ENCODE measurements at regions not wholly inside any gene's neighbourhood (a gene's known extent, or its start where the extent isn't known, plus 50 kb on each side); places are given as distances from the start of the nearest gene placed in this dataset.
"Not testable (repeated sequence)": the region's sequence is repeated elsewhere in the genome, so short reads cannot be mapped to it uniquely, and the experiment has no call there.

DNA sequence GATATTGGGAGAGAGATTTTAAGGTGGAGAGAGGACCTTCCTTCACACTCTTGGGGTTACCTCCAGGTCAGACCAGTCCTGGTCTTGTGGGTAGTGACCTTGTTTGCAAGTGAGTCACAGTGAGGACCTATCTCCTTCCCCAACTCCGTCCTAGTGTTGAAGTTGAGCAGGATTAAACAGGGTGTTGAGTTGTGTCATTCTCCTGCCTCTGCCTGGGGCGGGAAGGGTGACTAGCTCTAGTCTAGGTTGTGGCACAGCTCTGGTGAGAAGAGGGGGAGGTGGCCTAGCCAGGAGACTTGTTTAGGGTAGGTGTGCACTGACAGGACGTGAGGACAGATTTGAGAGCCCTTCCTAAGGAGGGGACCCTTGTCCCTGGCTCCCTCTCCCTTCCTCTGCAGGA lies 119.6 kb upstream of the PITX1 start:
- H3K27ac Mint-ChIP-seq = no peak overlapping the region
- H3K27me3 Mint-ChIP-seq = peaks cover 16 to 52% (median 26%) of the 10 kb centered on the region in 3 donors
- H3K9me3 Mint-ChIP-seq = peaks cover 8 to 24% (median 16%) of the 10 kb centered on the region in 7 donors
- H3K4me1 Mint-ChIP-seq = no peaks in the 10 kb centered on the region
- ATAC-seq (ENCODE audit: low read depth in 2 of 2) (no peak), DNase-seq (no peak)
- H3K4me3 Mint-ChIP-seq = peak overlapping the region in 1 of 8 donors; percentile 77
- peaks cover 0 to 26% of the 10 kb centered on the region in 2 donors for H3K36me3 Mint-ChIP-seq

GRCh38 chr5:135153259-135153658 lies 119.2 kb upstream of the PITX1 start:
- ATAC-seq (ENCODE audit: low read depth in 2 of 2) = no peak
- H3K9me3 Mint-ChIP-seq = peaks cover 8 to 22% (median 13%) of the 10 kb centered on the region in 7 donors
- H3K4me3 Mint-ChIP-seq = peak overlapping the region in 1 of 8 donors; percentile 77
- peaks cover 0 to 22% of the 10 kb centered on the region in 2 donors for H3K36me3 Mint-ChIP-seq
- no peak for DNase-seq
- H3K4me1 Mint-ChIP-seq = no peaks in the 10 kb centered on the region
- H3K27ac Mint-ChIP-seq = no peak overlapping the region
- H3K27me3 Mint-ChIP-seq = peaks cover 17 to 53% (median 27%) of the 10 kb centered on the region in 3 donors

- not testable (repeated sequence) for H3K27ac Mint-ChIP-seq; H3K4me3 Mint-ChIP-seq; H3K4me1 Mint-ChIP-seq; H3K36me3 Mint-ChIP-seq; DNase-seq; ATAC-seq (ENCODE audit: low read depth in 2 of 2)
- peaks cover 23 to 58% (median 41%) of the 10 kb centered on the region in 3 donors for H3K27me3 Mint-ChIP-seq
- peaks cover 6 to 18% (median 12%) of the 10 kb centered on the region in 7 donors for H3K9me3 Mint-ChIP-seq
Measured at GRCh38 chr5:135151660-135152059, 117.6 kb upstream of the PITX1 start.

- no peaks in the 10 kb centered on the region for H3K4me1 Mint-ChIP-seq
Measured at GRCh38 chr5:135151256-135151655, 117.2 kb upstream of the PITX1 start.

GRCh38 chr5:135150767-135151166 lies 116.7 kb upstream of the PITX1 start:
- Mint-ChIP-seq H3K27ac (no peak overlapping the region), H3K9me3 (peaks cover 2 to 13% (median 11%) of the 10 kb centered on the region in 7 donors), H3K4me1 (no peaks in the 10 kb centered on the region), H3K36me3 (peaks cover 0 to 6% of the 10 kb centered on the region in 2 donors), H3K27me3 (peaks cover 19 to 49% (median 35%) of the 10 kb centered on the region in 3 donors), H3K4me3 (no peak overlapping the region)
- no peak for DNase-seq
- no peak for ATAC-seq (ENCODE audit: low read depth in 2 of 2)

More at GRCh38 chr5:135151256-135151655, 117.2 kb upstream of the PITX1 start:
- Mint-ChIP-seq H3K27me3 (peaks cover 23 to 54% (median 40%) of the 10 kb centered on the region in 3 donors), H3K36me3 (peaks cover 0 to 6% of the 10 kb centered on the region in 2 donors), H3K27ac (no peak overlapping the region), H3K4me3 (no peak overlapping the region), H3K9me3 (peaks cover 6 to 18% (median 11%) of the 10 kb centered on the region in 7 donors)
- DNase-seq (no peak), ATAC-seq (ENCODE audit: low read depth in 2 of 2) (no peak)

- DNase-seq (no peak), ATAC-seq (ENCODE audit: low read depth in 2 of 2) (no peak)
- H3K9me3 Mint-ChIP-seq = peaks cover 2 to 13% (median 11%) of the 10 kb centered on the region in 7 donors
- no peak overlapping the region for H3K4me3 Mint-ChIP-seq
- peaks cover 18 to 47% (median 33%) of the 10 kb centered on the region in 3 donors for H3K27me3 Mint-ChIP-seq
- H3K27ac Mint-ChIP-seq = no peak overlapping the region
- H3K4me1 Mint-ChIP-seq = no peaks in the 10 kb centered on the region
- H3K36me3 Mint-ChIP-seq = peaks cover 0 to 6% of the 10 kb centered on the region in 2 donors
Measured at GRCh38 chr5:135149956-135150723, 116.1 kb upstream of the PITX1 start.

DNA sequence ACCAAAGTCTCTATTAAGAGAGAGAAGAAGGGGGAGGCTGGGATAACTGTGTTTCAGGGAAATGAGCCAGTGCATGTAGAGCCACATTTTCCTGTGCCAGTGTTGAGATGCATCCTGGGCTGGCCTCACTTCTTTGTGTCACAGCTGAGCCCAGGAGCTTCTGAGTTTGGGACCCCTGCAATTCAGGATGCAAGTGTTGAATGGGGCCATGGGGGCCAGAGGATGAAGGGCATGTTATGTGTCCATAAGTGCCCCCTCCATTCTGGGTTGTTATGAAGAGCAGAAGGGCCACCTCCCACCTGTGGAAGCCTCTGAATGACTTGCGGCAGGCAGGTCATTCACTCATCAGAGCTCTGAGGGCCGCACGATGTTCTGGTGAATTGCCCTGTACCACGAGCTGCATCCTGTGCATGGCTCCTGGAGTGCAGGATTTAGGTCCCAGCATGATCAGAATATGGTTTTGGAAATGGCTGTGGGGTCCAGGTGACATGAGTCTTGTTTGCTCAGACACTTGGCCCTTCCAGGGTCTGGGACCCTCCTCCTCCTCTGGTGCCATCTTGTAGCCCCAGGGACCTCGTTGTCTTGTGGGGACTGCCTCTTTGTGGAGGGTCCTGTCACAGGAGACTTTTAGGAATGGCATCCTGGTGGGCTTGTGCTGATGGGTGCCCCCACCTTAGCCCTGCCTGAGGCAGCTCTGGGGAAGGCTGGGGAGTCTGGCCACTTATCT lies 115.4 kb upstream of the PITX1 start:
- no peak for ATAC-seq (ENCODE audit: low read depth in 2 of 2)
- Mint-ChIP-seq H3K27ac (no peak overlapping the region), H3K9me3 (peaks cover 2 to 13% (median 11%) of the 10 kb centered on the region in 7 donors)

GRCh38 chr5:135147294-135148090 lies 113.5 kb upstream of the PITX1 start:
- Mint-ChIP-seq H3K36me3 (peaks cover 0 to 6% of the 10 kb centered on the region in 2 donors), H3K27ac (no peak overlapping the region)

More for the DNA sequence above, 115.4 kb upstream of the PITX1 start:
- Mint-ChIP-seq H3K4me3 (no peak overlapping the region), H3K27me3 (peaks cover 18 to 47% (median 33%) of the 10 kb centered on the region in 3 donors), H3K4me1 (no peaks in the 10 kb centered on the region), H3K36me3 (peaks cover 0 to 6% of the 10 kb centered on the region in 2 donors)
- no peak for DNase-seq

GRCh38 chr5:135145985-135146384 lies 112.0 kb upstream of the PITX1 start:
- Mint-ChIP-seq H3K27me3 (peaks cover 15 to 25% (median 16%) of the 10 kb centered on the region in 3 donors), H3K4me1 (peaks cover 0 to 3% (median 0%) of the 10 kb centered on the region in 3 donors), H3K4me3 (no peak overlapping the region), H3K9me3 (peaks cover 2 to 12% (median 9%) of the 10 kb centered on the region in 7 donors), H3K27ac (no peak overlapping the region), H3K36me3 (no peaks in the 10 kb centered on the region)
- ATAC-seq (ENCODE audit: low read depth in 2 of 2) (no peak), DNase-seq (no peak)

More at GRCh38 chr5:135147294-135148090, 113.5 kb upstream of the PITX1 start:
- H3K9me3 Mint-ChIP-seq = peaks cover 2 to 13% (median 11%) of the 10 kb centered on the region in 7 donors
- H3K4me3 Mint-ChIP-seq = no peak overlapping the region
- peaks cover 16 to 35% (median 23%) of the 10 kb centered on the region in 3 donors for H3K27me3 Mint-ChIP-seq
- DNase-seq (no peak), ATAC-seq (ENCODE audit: low read depth in 2 of 2) (no peak)
- H3K4me1 Mint-ChIP-seq = no peaks in the 10 kb centered on the region

GRCh38 chr5:135143682-135144081 lies 109.7 kb upstream of the PITX1 start:
- peaks cover 5 to 14% (median 7%) of the 10 kb centered on the region in 3 donors for H3K4me1 Mint-ChIP-seq
- not testable (repeated sequence) for H3K4me3 Mint-ChIP-seq; ATAC-seq (ENCODE audit: low read depth in 2 of 2); DNase-seq; H3K36me3 Mint-ChIP-seq; H3K27ac Mint-ChIP-seq
- H3K27me3 Mint-ChIP-seq = peaks cover 12 to 30% (median 15%) of the 10 kb centered on the region in 3 donors
- H3K9me3 Mint-ChIP-seq = peaks cover 2 to 12% (median 9%) of the 10 kb centered on the region in 7 donors

- peak overlapping the region in 1 of 8 donors; percentile 22 for H3K4me3 Mint-ChIP-seq
Measured at GRCh38 chr5:135141303-135142268, 107.6 kb upstream of the PITX1 start.

More at GRCh38 chr5:135141303-135142268, 107.6 kb upstream of the PITX1 start:
- H3K27ac Mint-ChIP-seq = no peak overlapping the region
- H3K4me1 Mint-ChIP-seq = peaks cover 5 to 14% (median 7%) of the 10 kb centered on the region in 3 donors
- DNase-seq (no peak), ATAC-seq (ENCODE audit: low read depth in 2 of 2) (no peak)
- H3K9me3 Mint-ChIP-seq = peaks cover 0 to 2% (median 0%) of the 10 kb centered on the region in 7 donors
- no peaks in the 10 kb centered on the region for H3K36me3 Mint-ChIP-seq
- peaks cover 4 to 26% (median 11%) of the 10 kb centered on the region in 3 donors for H3K27me3 Mint-ChIP-seq

Measured in naive B cell (primary cell).